A549 (cell line): ENCODE measurements at regions not wholly inside any gene's neighbourhood (a gene's known extent, or its start where the extent isn't known, plus 50 kb on each side); places are given as distances from the start of the nearest gene placed in this dataset.

Source experiments
- ESRRA ChIP-seq: fragments of 150-350 bp; IDR thresholded peaks from 2 replicates; pipeline ENCODE4 v1.6.1; 2014; ENCODE audit warnings: mild to moderate bottlenecking, low read length, borderline replicate concordance
- KDM1A ChIP-seq: fragments of 200-600 bp; sonication (generic); IDR thresholded peaks from 2 replicates; pipeline ENCODE4 v1.6.1; 2016; ENCODE audit warnings: low read depth, mild to moderate bottlenecking
- KDM5A ChIP-seq: fragments of 200-600 bp; sonication (generic); IDR thresholded peaks from 2 replicates; pipeline ENCODE4 v1.6.1; 2016; ENCODE audit warnings: antibody characterized with exemption, mild to moderate bottlenecking
- RAD21 ChIP-seq, 2 experiments: fragments of >200 bp in 1 of 2; sonication (Bioruptor Twin) in 1 of 2; formaldehyde crosslinking in 1 of 2; IDR thresholded peaks in 1 of 2; conservative IDR thresholded peaks in 1 of 2; 2 replicates in 1 of 2; 3 replicates in 1 of 2; pipeline ENCODE4 v1.6.1; 2012 to 2018; ENCODE audit warnings: inconsistent platforms in 1 of 2
- TF ChIP-seq, protein P1 (sequence below): fragments of >200 bp; sonication (Bioruptor Twin); formaldehyde crosslinking; IDR thresholded peaks from 3 replicates; pipeline ENCODE4 v1.5.1; 2016
- TF ChIP-seq, protein P2 (sequence below): IDR thresholded peaks from 2 replicates; pipeline ENCODE4 v1.6.1; 2012

DNA sequence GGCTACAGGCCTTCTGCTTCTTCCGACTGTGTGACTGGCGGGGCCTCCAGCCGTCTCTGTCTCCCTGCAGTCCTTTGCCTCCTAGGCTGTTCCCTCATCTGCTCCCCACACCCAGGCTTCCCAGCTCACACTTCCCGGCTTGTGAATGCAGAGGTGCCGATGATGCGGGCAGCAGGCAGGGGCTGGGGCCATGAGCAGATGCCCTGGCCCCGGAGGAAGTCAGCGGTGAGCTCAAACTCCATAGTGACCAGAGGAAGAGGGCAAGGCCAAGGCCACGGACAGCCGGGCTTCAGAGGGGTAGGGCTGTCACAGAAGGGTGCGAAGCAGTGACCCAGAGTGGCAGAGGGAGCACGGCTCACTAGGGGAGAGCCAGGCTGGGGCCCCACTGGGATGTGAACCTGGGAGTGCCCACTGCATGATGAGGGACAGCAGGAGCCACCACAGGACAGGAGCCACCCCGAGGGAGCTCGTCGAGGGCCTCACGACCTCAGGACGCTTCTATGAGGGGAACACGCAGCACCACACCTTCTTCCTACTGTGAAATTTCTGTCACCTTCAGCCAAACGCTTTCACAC is 515.9 kb downstream of the EIPR1 start:
- TF ChIP-seq ESRRA (no peak), RAD21 (conservative IDR thresholded peaks at IDR 0.05 in 1 of 2, IDR thresholded peaks at IDR 0.05 in 1 of 2) (no peak), KDM5A (no peak), KDM1A (no peak)
- TF ChIP-seq, protein P1, sequence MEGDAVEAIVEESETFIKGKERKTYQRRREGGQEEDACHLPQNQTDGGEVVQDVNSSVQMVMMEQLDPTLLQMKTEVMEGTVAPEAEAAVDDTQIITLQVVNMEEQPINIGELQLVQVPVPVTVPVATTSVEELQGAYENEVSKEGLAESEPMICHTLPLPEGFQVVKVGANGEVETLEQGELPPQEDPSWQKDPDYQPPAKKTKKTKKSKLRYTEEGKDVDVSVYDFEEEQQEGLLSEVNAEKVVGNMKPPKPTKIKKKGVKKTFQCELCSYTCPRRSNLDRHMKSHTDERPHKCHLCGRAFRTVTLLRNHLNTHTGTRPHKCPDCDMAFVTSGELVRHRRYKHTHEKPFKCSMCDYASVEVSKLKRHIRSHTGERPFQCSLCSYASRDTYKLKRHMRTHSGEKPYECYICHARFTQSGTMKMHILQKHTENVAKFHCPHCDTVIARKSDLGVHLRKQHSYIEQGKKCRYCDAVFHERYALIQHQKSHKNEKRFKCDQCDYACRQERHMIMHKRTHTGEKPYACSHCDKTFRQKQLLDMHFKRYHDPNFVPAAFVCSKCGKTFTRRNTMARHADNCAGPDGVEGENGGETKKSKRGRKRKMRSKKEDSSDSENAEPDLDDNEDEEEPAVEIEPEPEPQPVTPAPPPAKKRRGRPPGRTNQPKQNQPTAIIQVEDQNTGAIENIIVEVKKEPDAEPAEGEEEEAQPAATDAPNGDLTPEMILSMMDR = no peak
- TF ChIP-seq, protein P2, sequence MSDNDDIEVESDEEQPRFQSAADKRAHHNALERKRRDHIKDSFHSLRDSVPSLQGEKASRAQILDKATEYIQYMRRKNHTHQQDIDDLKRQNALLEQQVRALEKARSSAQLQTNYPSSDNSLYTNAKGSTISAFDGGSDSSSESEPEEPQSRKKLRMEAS = no peak
